ENCODE measurements at regions not wholly inside any gene's neighbourhood (a gene's known extent, or its start where the extent isn't known, plus 50 kb on each side); places are given as distances from the start of the nearest gene placed in this dataset.

DNA sequence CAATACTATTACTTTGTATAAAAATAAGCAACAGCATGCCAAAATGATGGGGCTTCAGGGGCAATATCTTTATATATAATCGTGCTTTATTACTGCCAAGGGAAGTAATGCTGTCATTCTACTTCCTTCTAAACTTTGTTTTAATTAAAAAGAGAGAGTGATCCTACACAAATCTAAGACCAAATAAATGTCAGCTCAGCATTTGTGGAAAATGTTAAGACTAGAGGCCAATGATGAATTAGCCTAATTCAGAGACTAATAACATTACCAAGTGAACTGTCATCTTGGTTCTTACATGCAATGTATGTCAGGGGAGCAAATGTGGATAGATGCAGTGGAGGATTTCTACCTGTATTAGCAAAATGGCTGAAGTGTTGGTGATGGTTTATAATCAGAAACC lies 166.4 kb upstream of the PTCHD1 start:
- Histone ChIP-seq H3K79me2 (replicated peaks; ENCODE audit: insufficient read depth) (no peaks in the 10 kb centered on the region), H3F3A (replicated peaks; ENCODE audit: low read depth) (no peaks in the 10 kb centered on the region), H3K36me3 (ENCODE audit: insufficient read depth) (no peaks in the 10 kb centered on the region), H3K27me3 (ENCODE audit: insufficient read depth) (no peaks in the 10 kb centered on the region), H2AFZ (no peak overlapping the region), H3K9me2 (ENCODE audit: insufficient read depth) (no peaks in the 10 kb centered on the region), H3K4me1 (ENCODE audit: insufficient read depth) (no peaks in the 10 kb centered on the region), H3K4me3 (no peak overlapping the region), H3K4me2 (no peak overlapping the region), H4K20me1 (replicated peaks; ENCODE audit: insufficient read depth) (no peaks in the 10 kb centered on the region), H3K27ac (ENCODE audit: low read depth) (no peak overlapping the region)
- ATAC-seq, result no peak
- no peak overlapping the region for H3K4me3 Mint-ChIP-seq
- no peaks in the 10 kb centered on the region for H3K4me1 Mint-ChIP-seq
- H3K27ac Mint-ChIP-seq, result no peak overlapping the region
- no peaks in the 10 kb centered on the region for H3K9me3 Mint-ChIP-seq
- no peaks in the 10 kb centered on the region for H3K36me3 Mint-ChIP-seq (ENCODE audit: low read depth)
- DNase-seq (ENCODE audit: low spot score), result no peak
- H3K27me3 Mint-ChIP-seq (ENCODE audit: insufficient read depth, low read depth, poor library complexity), result no peaks in the 10 kb centered on the region
- TF ChIP-seq CREB1 (CRISPR knock-in tag; IDR thresholded peaks at IDR 0.05; ENCODE audit: low read depth), result no peak
- TF ChIP-seq JUNB (IDR thresholded peaks at IDR 0.05; ENCODE audit: unreplicated experiment), result no peak
- no peak for TF ChIP-seq NANOG (IDR thresholded peaks at IDR 0.05; ENCODE audit: borderline replicate concordance)
- no peak for TF ChIP-seq STAT1 (IDR thresholded peaks at IDR 0.05; ENCODE audit: unreplicated experiment)
- no peak for TF ChIP-seq POLR2AphosphoS5 (IDR thresholded peaks at IDR 0.05; ENCODE audit: low read depth)
- TF ChIP-seq, protein P1, sequence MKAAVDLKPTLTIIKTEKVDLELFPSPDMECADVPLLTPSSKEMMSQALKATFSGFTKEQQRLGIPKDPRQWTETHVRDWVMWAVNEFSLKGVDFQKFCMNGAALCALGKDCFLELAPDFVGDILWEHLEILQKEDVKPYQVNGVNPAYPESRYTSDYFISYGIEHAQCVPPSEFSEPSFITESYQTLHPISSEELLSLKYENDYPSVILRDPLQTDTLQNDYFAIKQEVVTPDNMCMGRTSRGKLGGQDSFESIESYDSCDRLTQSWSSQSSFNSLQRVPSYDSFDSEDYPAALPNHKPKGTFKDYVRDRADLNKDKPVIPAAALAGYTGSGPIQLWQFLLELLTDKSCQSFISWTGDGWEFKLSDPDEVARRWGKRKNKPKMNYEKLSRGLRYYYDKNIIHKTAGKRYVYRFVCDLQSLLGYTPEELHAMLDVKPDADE (IDR thresholded peaks at IDR 0.05), result no peak
- TF ChIP-seq EZH2 (IDR thresholded peaks at IDR 0.05; ENCODE audit: low read depth, unreplicated experiment), result no peak
- no peak for TF ChIP-seq ZNF114 (CRISPR knock-in tag; IDR thresholded peaks at IDR 0.05)
- TF ChIP-seq, protein P2, sequence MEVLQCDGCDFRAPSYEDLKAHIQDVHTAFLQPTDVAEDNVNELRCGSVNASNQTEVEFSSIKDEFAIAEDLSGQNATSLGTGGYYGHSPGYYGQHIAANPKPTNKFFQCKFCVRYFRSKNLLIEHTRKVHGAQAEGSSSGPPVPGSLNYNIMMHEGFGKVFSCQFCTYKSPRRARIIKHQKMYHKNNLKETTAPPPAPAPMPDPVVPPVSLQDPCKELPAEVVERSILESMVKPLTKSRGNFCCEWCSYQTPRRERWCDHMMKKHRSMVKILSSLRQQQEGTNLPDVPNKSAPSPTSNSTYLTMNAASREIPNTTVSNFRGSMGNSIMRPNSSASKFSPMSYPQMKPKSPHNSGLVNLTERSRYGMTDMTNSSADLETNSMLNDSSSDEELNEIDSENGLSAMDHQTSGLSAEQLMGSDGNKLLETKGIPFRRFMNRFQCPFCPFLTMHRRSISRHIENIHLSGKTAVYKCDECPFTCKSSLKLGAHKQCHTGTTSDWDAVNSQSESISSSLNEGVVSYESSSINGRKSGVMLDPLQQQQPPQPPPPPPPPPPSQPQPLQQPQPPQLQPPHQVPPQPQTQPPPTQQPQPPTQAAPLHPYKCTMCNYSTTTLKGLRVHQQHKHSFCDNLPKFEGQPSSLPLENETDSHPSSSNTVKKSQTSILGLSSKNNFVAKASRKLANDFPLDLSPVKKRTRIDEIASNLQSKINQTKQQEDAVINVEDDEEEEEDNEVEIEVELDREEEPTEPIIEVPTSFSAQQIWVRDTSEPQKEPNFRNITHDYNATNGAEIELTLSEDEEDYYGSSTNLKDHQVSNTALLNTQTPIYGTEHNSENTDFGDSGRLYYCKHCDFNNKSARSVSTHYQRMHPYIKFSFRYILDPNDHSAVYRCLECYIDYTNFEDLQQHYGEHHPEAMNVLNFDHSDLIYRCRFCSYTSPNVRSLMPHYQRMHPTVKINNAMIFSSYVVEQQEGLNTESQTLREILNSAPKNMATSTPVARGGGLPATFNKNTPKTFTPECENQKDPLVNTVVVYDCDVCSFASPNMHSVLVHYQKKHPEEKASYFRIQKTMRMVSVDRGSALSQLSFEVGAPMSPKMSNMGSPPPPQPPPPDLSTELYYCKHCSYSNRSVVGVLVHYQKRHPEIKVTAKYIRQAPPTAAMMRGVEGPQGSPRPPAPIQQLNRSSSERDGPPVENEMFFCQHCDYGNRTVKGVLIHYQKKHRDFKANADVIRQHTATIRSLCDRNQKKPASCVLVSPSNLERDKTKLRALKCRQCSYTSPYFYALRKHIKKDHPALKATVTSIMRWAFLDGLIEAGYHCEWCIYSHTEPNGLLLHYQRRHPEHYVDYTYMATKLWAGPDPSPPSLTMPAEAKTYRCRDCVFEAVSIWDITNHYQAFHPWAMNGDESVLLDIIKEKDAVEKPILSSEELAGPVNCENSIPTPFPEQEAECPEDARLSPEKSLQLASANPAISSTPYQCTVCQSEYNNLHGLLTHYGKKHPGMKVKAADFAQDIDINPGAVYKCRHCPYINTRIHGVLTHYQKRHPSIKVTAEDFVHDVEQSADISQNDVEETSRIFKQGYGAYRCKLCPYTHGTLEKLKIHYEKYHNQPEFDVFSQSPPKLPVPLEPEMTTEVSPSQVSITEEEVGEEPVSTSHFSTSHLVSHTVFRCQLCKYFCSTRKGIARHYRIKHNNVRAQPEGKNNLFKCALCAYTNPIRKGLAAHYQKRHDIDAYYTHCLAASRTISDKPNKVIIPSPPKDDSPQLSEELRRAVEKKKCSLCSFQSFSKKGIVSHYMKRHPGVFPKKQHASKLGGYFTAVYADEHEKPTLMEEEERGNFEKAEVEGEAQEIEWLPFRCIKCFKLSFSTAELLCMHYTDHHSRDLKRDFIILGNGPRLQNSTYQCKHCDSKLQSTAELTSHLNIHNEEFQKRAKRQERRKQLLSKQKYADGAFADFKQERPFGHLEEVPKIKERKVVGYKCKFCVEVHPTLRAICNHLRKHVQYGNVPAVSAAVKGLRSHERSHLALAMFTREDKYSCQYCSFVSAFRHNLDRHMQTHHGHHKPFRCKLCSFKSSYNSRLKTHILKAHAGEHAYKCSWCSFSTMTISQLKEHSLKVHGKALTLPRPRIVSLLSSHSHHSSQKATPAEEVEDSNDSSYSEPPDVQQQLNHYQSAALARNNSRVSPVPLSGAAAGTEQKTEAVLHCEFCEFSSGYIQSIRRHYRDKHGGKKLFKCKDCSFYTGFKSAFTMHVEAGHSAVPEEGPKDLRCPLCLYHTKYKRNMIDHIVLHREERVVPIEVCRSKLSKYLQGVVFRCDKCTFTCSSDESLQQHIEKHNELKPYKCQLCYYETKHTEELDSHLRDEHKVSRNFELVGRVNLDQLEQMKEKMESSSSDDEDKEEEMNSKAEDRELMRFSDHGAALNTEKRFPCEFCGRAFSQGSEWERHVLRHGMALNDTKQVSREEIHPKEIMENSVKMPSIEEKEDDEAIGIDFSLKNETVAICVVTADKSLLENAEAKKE (CRISPR knock-in tag; IDR thresholded peaks at IDR 0.05), result no peak
- TF ChIP-seq EZH2phosphoT487 (IDR thresholded peaks at IDR 0.05; ENCODE audit: unreplicated experiment), result no peak
- TF ChIP-seq, protein P3, sequence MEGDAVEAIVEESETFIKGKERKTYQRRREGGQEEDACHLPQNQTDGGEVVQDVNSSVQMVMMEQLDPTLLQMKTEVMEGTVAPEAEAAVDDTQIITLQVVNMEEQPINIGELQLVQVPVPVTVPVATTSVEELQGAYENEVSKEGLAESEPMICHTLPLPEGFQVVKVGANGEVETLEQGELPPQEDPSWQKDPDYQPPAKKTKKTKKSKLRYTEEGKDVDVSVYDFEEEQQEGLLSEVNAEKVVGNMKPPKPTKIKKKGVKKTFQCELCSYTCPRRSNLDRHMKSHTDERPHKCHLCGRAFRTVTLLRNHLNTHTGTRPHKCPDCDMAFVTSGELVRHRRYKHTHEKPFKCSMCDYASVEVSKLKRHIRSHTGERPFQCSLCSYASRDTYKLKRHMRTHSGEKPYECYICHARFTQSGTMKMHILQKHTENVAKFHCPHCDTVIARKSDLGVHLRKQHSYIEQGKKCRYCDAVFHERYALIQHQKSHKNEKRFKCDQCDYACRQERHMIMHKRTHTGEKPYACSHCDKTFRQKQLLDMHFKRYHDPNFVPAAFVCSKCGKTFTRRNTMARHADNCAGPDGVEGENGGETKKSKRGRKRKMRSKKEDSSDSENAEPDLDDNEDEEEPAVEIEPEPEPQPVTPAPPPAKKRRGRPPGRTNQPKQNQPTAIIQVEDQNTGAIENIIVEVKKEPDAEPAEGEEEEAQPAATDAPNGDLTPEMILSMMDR (conservative IDR thresholded peaks at IDR 0.05; ENCODE audit: low read depth in 2 of 2), result no peak
- TF ChIP-seq ZNF331 (CRISPR knock-in tag; IDR thresholded peaks at IDR 0.05; ENCODE audit: low read depth), result no peak
- TF ChIP-seq, protein P4, sequence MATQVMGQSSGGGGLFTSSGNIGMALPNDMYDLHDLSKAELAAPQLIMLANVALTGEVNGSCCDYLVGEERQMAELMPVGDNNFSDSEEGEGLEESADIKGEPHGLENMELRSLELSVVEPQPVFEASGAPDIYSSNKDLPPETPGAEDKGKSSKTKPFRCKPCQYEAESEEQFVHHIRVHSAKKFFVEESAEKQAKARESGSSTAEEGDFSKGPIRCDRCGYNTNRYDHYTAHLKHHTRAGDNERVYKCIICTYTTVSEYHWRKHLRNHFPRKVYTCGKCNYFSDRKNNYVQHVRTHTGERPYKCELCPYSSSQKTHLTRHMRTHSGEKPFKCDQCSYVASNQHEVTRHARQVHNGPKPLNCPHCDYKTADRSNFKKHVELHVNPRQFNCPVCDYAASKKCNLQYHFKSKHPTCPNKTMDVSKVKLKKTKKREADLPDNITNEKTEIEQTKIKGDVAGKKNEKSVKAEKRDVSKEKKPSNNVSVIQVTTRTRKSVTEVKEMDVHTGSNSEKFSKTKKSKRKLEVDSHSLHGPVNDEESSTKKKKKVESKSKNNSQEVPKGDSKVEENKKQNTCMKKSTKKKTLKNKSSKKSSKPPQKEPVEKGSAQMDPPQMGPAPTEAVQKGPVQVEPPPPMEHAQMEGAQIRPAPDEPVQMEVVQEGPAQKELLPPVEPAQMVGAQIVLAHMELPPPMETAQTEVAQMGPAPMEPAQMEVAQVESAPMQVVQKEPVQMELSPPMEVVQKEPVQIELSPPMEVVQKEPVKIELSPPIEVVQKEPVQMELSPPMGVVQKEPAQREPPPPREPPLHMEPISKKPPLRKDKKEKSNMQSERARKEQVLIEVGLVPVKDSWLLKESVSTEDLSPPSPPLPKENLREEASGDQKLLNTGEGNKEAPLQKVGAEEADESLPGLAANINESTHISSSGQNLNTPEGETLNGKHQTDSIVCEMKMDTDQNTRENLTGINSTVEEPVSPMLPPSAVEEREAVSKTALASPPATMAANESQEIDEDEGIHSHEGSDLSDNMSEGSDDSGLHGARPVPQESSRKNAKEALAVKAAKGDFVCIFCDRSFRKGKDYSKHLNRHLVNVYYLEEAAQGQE (IDR thresholded peaks at IDR 0.05; ENCODE audit: unreplicated experiment), result no peak

All from GM23338 (cell line).